NCI-H510A (cell line): ENCODE measurements at regions not wholly inside any gene's neighbourhood (a gene's known extent, or its start where the extent isn't known, plus 50 kb on each side); places are given as distances from the start of the nearest gene placed in this dataset.
A peak's percentile ranks its signal among the peaks of the same experiment; 100 is the strongest.
"Not testable (repeated sequence)": the region's sequence is repeated elsewhere in the genome, so short reads cannot be mapped to it uniquely, and the experiment has no call there.

ENCODE experiments used
- DNase-seq: peaks from one replicate; lab custom pipeline; 2025; lab: John Stamatoyannopoulos, UW

DNA sequence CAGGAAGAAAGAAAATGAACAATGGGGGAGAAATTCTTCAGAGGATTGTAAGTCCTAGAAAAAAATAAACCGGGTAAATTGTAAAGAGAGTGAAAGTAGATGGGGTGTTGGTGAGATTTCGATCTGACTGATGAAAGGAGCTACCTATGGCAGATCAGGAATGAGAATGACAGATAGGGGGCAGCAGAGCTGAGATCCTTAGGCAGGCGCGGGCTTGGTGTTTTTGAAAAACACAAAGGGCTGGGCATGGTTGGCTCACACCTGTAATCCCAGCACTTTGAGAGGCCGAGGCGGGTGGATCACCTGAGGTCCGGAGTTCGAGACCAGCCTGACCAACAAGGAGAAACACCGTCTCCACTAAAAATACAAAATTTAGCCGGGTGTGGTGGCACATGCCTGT, 1468.6 kb upstream of the SLC10A2 start:
- DNase-seq: no peak

DNA sequence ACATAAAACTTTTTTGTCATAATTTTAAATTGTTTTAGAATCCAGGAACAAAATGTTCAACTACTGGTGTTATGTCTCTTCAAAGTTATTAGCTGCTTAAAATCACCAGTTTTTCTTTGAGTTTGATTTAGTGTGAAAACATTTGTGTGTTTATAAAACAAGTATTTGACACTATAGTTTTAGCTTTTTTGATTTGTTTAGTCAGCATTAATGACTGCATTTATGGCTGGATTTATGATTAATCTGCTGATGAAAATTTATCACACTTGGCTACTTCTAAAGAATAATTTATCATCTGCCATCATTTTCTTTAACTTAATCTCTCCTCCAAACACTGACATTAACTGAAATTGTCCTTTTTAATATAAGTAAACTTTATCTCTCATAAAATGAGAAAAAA, 1465.9 kb upstream of the SLC10A2 start:
- DNase-seq: no peak

DNA sequence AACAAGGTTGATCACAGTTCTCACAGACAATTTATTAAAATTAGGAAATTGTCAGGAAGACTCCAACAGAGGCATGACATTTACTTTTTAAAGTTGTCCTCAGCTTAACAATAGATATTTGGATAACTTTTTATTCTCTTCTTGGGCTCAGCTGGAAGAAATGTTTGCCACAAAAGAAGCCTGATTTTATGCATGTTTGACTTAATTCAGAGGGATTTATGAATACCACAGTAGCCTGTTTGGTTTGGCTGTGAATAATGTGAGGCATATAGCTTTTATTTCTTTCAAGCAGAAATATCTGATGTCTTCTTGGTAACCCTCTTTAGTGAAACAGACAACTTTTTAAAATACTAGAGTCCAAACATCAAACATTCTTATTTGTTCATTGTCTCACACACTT, 1464.5 kb upstream of the SLC10A2 start:
- DNase-seq: no peak

DNA sequence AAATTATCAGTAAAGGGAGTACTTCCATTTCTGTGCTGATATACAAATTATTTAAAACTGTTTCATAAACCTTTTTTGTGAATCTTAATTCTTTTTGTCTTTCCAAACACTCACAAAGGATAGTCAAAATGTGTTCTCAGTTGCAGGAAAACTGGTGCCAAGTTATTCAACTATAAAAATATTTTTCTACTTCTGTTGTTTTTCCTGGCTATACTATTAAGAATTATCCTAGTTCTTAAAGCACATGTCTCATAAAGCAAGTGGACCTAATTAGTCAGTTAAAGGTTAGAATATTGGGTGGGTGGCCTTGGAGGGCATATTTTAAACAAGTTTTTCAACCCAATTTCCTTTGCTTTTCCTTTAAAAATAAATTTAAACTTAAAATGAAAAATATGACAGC, 1460.3 kb upstream of the SLC10A2 start:
- DNase-seq: no peak

DNA sequence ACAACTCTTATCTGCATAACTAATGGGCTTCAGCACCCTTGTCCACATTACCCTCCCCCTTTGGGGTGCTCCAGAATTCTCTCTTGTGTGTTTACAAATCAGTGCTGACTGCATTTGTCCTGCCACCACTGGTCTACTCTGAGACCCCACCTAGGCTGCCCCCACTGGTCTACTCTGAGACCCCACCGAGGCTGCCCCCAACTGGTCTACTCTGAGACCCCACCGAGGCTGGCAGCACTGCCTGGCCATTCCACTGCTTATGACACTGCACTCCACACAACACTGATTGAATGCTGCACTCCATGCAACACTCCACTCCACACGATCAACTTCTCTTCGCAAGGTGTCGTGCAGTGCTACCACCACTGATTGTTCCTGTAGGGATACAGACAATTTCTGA, 1459.2 kb upstream of the SLC10A2 start:
- no peak for DNase-seq

DNA sequence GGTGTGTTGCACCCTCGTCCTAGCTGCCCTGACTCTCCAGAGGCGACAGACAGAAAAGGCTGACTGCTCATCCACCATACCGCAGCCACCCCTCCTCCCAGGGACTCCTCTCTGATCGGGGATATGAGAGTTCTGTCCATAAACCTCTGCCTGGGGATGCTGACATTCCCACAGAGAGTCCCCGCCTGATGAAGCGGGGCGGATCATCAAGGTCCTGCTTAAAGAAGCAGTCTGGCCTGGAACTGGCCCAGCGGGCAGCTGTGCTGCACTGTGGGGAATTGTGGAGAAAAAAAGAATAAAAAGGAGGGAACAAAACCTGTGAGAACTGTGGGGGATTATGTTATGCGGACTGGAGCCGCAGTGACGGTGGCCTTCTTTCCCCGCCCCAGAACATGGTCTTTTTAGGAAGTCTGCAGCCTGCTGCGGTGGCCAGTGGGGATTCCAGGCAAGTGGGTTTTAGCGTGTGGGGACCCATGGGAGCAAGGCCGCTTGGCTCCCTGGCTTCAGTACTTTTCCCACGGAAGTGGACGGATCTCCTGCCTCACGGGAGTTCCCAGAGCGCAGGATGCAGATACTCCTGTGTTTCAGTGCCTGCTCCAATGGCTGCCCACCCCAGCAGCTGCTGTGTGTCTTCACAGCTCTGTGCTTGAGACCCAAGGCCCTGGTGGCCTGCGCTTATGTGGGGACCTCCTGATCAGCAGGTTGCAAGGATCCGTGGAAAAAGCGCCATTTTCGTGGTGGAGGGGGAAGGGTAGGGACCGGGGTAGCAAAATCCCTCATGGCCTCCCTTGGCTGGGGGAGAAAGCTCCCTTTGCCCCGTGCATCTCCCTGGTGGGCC, 1456.2 kb upstream of the SLC10A2 start:
- DNase-seq: no peak

DNA sequence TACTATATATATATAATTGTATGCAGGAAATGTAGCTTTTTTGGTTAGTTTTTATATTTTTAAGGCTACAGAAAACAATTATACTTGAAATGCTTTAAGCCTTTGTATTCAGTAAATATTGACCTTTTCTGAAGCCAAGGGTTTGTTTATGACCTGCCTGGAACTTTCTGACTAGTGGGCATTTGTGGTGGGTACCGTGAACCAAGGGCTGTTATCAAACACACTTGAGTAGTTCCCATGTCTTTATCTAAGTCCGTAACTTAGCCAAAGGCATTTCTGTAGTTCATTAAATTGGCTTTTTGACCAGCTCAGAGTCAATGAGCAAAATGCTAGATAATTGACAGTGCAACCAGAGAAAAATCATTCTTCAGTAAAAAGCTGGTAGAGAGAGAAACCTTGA, 1444.2 kb upstream of the SLC10A2 start:
- no peak for DNase-seq

DNA sequence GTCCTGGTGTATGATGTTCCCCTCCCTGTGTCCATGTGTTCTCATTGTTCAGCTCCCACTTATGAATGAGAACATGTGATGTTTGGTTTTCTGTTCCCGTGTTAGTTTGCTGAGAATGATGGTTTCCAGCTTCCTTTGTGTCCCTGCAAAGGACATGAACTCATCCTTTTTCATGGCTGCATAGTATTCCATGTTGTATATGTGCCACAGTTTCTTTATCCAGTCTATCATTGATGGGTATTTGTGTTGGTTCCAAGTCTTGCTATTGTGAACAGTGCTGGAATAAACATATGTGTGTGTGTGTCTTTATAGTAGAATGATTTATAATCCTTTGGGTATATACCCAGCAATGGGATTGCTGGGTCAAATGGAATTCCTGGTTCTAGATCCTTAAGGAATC, 1427.3 kb upstream of the SLC10A2 start:
- not testable (repeated sequence) for DNase-seq

DNA sequence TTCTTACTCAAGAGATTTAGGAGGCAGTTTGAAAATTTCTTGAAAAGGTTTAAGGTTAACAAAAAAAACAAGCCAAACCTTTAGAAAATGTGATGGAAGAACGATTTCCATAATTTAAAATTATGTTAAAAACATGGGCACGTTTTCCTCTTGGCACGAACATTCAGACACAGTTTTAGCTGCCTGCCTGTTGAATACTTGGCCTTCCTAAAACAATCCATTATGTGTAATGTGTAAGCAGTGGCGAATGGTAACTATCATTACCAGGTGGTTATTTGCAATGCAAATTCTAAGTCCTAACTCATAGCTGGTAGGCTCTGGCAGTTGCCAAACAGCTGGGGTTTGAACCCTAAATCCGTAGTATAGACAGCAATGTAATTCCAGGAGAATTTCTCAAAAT, 1425.7 kb upstream of the SLC10A2 start:
- DNase-seq: no peak

DNA sequence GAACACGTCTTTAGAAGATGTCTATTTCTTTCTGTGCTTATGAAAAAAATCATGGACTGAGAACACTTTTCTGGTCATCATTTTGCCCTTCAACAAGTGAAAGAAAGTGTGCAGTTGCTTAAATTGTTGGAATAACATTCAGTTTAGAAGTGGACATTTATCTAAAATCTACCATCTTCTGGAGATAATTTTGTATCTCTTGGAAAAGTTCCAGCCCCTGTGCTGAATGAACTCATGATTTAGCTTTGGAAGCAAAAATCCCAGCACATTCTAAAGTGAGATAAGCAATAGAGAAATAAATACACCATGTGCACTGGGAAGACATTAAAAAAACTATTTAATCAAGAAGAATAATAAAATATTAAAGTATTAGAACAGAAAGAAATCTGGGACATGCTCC, 1420.8 kb upstream of the SLC10A2 start:
- no peak for DNase-seq

DNA sequence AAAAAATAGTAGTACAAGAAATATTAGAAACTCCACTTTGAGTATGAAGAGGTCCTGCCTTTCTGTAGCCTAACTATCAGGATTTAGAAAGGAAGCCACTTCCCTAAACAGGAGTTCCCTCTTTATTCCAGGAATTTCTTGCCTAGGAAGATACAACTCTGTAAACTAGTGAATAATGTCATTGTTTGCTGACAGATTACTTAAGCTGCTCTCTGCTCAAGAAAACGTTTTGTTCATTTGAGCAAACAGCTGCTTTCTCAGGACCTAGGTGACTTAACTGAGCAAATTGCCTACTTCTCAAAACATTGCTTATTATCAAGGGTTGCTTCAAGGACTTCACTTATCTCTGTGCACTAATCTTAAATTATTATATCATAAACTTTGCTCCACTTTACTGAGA, 1419.4 kb upstream of the SLC10A2 start:
- DNase-seq: no peak

DNA sequence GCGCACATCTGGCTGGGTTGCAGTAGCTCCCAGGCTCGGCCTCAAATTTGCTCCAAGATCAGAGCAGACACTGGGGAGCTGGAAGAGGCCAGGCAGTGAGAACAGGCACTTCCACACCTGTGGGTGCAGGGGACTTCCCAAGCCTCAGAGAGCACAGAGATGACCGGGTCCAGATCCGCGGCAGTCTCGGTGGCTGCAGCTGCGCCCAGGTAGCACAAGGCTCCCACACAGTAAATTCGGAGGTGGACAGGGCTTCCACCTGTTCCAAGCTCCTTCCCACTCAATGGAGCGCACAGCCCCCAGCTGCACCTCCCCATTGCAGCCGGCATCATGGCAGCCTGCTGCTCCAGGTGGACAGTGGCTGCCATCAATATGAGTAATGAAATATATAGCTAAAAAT, 1417.4 kb upstream of the SLC10A2 start:
- no peak for DNase-seq

DNA sequence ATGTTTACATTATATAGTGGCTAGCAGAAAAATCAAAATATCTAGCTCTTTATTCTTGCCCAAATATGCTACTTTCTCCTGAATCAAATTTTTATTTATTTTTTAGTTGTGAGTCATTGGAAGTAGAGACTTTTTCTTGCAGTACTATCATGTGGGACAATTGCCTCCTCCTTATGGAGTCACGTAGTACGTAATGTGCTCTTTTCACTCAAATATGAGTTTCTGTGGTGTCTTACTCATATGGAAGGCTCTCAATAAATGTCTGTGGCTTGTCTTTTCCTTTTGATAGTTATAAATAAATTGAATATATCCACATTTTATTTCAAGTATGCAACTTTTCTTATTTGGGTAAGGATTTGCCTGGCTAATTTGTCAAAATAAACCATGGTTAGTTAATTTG, 1411.0 kb upstream of the SLC10A2 start:
- DNase-seq: no peak

DNA sequence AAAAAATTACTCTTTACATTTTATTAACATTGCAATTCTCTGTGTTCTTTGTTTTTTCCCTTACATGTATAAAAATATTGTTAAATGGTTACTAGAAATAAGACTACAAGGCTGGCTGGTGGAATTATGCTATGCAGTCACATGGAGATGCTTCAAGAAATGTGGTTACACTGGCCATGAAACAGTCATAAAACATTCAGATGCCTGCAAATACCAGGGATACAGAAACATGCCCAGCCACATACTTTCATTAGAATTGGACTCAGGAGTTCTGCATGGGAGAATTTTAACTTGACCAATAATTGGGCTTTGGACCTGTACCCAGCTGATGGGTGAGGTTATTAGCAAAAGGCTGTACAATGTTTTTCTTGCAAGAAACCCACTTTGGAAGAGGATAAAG, 1407.7 kb upstream of the SLC10A2 start:
- no peak for DNase-seq

DNA sequence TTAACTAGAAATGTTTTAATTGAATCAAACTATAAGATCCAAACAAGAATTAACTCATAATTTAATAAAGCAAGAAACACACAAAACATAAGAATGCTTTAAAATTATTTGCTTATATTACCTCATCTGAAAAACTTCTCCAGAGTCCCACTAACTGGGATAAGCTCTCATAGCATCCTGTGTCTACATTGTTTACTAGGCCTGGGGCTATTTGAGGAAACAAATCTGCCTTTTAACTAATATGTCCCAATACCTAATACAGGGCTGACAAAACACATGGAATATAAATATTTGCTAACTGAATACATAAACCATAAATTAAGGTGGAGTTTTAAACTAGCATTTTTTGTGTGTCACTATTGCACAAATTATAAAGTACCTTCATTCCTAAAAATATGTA, 1399.8 kb upstream of the SLC10A2 start:
- DNase-seq: no peak

DNA sequence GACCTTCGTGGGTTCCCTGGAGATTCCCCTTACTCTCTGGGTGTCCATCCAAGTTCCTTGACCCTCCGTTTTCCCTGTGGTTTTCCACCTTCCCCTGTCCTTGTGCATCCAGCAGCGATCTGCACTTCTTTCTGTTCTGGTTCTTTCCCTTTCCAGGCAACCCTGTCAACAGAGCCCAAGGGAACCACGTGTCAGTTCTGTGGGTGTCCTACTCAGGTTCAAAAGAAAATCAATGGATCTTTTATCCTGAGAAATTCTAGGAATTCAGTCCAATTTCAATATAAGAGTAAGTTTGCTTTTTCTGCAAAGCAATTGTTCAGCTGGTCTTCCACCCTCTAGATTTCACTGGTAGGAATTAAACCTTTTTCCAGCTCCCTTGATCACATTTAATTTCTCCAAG, 1394.8 kb upstream of the SLC10A2 start:
- DNase-seq: no peak

DNA sequence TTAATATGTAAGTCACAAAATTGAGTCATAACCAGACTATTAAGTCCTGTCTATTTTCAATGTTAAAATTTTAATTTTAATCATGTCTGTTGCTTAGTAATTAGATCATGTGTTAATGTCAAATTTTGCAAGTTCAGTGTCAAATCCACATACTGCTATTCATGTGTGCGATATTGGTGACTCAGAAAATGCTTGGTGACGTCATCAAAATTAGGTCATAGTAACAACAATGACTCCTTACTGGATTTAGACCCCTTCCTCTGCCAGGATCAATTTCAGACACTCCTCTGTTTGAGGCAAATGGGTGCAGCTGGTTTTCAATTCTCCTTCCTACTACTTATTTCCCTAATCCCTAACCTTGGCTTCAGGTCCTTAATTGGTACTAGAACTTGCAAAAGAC, 1394.3 kb upstream of the SLC10A2 start:
- no peak for DNase-seq

DNA sequence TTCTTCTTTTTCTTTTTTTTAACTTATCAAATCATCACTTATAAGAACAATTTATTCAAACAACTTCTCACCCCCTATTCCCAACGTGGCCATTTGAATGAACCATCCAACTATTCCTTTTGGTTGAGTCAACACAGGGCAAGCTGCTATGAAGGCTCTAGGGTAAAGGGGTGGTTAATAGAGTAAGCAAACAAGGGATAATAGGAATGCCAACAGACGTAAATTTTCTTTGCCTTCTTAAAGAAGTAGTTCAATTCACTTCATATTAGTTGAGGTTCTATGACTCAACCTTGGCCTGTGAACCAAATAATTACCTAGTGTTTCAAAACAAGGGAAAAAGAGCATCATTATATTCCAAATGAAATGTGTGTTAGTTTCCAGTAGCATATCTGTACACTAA, 1383.8 kb upstream of the SLC10A2 start:
- DNase-seq: no peak

DNA sequence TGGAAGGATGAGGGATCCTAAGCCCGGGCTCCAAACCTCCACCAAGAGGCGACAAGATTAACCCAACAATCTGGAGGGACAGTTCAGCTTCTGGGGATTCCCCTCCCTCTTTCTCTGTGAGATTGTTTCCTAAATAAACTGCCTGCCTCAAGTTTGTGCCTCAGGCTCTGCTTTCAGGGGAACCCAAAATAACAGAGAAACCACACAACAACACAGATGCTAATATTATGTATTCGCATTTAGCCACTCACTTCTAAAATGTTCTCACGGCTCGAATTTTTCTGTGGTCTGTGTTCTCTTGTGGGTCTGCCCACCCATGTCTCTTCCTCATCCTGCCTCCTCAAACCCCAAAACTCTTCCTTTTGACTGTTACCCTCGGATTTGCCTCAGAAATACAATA, 1381.1 kb upstream of the SLC10A2 start:
- DNase-seq: no peak

DNA sequence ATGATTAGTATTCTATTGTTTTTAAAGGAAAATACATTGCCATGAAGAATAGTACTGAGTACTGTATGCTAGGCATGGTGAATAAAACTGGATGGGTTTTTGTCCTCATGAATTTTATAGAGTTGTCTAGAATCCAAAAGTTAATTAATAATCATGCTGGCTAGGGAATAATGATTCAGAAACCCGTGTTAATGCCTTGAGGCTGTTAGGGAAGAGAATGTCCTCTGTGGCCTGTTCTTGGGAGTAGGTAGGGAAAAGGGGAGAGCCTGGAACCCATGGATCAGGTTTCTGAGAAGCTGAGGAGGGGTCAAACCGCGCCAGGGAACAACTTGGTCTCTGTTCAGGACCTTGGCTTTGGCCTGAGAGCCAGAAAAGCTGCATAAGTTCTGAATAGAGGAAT, 1376.3 kb upstream of the SLC10A2 start:
- DNase-seq: no peak

DNA sequence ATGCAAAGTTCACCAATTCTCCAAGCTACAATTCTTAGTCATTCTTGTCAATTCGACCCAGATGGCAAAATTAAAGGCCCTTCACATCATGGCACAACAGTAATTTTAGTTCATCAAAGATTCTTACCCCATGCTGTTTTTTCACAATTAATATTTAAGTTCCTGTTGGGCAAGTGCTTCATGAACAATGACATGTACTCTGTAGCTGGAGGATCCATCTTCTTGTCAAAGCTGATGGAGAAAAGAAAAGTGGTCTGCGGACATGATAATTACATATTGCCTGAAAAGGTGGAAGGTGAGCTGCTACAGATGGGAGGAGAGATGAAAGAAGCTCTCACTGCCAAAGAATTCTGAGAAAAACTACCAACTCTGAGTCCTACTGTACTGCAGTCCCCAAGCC, 1370.3 kb upstream of the SLC10A2 start:
- DNase-seq: no peak

DNA sequence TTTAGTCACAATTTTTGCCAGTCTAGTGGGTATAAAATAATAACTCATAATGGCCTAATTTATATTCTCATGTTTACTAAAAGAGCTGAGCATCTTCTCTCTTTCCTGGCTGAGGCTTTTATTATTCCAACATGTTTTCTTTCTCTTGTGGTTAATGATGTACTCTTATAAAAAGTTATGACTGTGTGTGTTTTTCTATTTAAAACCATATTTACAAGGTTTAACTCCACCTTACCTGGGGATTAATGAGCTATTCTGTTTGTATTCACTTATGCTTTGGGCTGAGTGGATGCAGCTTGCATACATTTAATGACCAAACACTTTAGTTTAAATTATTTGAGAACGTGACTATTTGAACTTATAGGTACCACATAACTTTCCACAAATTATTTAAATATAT, 1365.7 kb upstream of the SLC10A2 start:
- no peak for DNase-seq

DNA sequence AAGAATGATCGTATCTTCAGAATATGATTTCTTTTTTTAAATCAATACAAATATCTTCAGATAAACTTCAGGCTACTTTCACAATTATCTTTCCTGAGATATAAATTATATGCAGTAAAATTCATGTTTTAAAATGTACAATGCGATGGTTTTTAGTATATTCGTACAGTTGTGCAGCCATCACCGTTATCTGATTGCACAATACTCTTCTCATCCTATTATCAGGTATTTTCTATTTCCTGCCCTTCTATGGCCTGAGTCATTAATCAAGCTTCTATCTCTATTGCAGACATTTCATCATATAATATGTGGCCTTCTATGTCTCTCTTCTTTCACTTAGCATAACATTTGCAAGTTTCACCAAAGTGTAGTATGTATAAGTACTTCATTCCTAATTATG, 1360.2 kb upstream of the SLC10A2 start:
- DNase-seq: no peak

DNA sequence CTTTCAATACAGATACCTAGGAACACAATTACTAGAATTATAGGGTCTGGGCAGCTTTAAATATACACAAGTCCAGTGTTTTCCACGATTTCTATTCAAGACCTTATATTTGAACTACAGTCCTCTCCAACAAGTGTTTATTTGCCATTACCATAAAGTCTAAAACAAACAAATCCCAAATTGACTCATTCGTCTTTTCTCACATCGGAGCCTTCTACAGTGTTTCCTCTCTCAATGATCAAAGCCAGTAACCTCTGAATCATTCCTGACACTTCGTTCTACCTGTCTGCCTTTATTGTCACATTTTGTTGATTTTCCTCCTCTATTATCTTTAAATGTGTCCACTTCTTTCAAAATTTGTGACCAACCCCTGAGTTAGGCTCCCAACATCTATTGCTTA, 1356.5 kb upstream of the SLC10A2 start:
- DNase-seq: peak; percentile 14

DNA sequence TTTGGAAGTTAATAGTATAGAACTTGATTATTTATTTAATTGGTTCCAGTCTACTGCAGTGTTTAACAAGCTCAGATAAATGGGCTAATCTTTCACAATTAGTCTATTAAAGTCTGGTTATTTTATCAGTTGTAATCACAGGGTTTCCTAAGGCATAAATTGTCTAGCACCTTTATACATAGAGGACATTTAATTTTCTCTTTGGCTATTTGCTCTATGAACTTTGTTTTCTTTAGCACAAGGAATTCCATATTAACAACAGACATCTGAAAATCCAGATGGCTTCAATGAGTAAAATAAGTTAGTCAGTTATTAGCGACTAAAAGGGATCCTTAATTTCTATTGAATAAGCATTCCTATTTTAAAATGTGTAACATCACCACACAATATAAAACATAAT, 1350.8 kb upstream of the SLC10A2 start:
- no peak for DNase-seq
